PC-3 (cell line): ENCODE measurements at regions not wholly inside any gene's neighbourhood (a gene's known extent, or its start where the extent isn't known, plus 50 kb on each side); places are given as distances from the start of the nearest gene placed in this dataset.

ENCODE experiments used
- ATAC-seq: fragments of 200-7000 bp; cut with Tn5 transposase; 2 replicates; pipeline ENCODE4 v1.9.1; 2020; ENCODE audit warnings: mild to moderate bottlenecking, moderate library complexity
- BruUV-seq: library from RNA; stranded (reverse); fragments of 400-500 nt; replicated peaks from 2 replicates; lab custom pipeline; 2021; lab: Mats Ljungman, UMichigan
- CTCF ChIA-PET: fragments of 300-600 bp; sonication (Branson Sonifier 250); formaldehyde crosslinking; loops from one replicate; lab custom pipeline; 2022; ENCODE audit warnings: antibody characterized with exemption; lab: Charles Lee
- POLR2A ChIA-PET: fragments of 300-600 bp; sonication (Branson Sonifier 250); formaldehyde crosslinking; loops from one replicate; lab custom pipeline; 2022; ENCODE audit warnings: antibody characterized with exemption; ENCODE audit not compliant: unreplicated experiment; lab: Charles Lee
- DNase-seq: peaks from one replicate; pipeline ENCODE4 v3.0.0-alpha.2; 2015
- H2AFZ ChIP-seq: fragments of 300-600 bp; sonication (generic); 2 replicates; pipeline ENCODE4 v1.6.0; 2016; ENCODE audit warnings: antibody characterized with exemption, low read length
- H3F3A ChIP-seq: fragments of 300-600 bp; sonication (generic); one replicate; pipeline ENCODE4 v1.6.0; 2017; ENCODE audit warnings: antibody characterized with exemption, low read length, control low read depth, mild to moderate bottlenecking; ENCODE audit not compliant: unreplicated experiment
- H3K27ac ChIP-seq: fragments of 300-600 bp; sonication (generic); 2 replicates; pipeline ENCODE4 v1.5.1; 2016; ENCODE audit warnings: mild to moderate bottlenecking, low read length
- H3K27me3 ChIP-seq: fragments of 300-600 bp; sonication (generic); 2 replicates; pipeline ENCODE4 v1.6.1; 2016; ENCODE audit warnings: low read length, mixed read lengths
- H3K36me3 ChIP-seq: fragments of 300-600 bp; sonication (generic); 2 replicates; pipeline ENCODE4 v1.6.1; 2016; ENCODE audit warnings: low read depth, mixed run types, low read length, mixed read lengths
- H3K4me1 ChIP-seq: fragments of 300-600 bp; sonication (generic); 2 replicates; pipeline ENCODE4 v1.5.1; 2016; ENCODE audit warnings: low read length; ENCODE audit not compliant: insufficient read depth
- H3K4me2 ChIP-seq: fragments of 300-600 bp; sonication (generic); 2 replicates; pipeline ENCODE4 v1.6.0; 2016; ENCODE audit warnings: low read length
- H3K4me3 ChIP-seq: fragments of 300-600 bp; sonication (generic); 2 replicates; pipeline ENCODE4 v1.5.1; 2016; ENCODE audit warnings: mild to moderate bottlenecking, low read length, mixed read lengths
- H3K79me2 ChIP-seq: fragments of 300-600 bp; sonication (generic); 2 replicates; pipeline ENCODE4 v1.6.1; 2017; ENCODE audit warnings: low read length, mixed read lengths
- H3K9ac ChIP-seq: fragments of 300-600 bp; sonication (generic); 2 replicates; pipeline ENCODE4 v1.6.0; 2016; ENCODE audit warnings: mild to moderate bottlenecking, low read length
- H3K9me2 ChIP-seq: fragments of 300-600 bp; sonication (generic); replicated peaks from 2 replicates; pipeline ENCODE4 v1.6.1; 2016; ENCODE audit warnings: mixed run types, low read length, mixed read lengths
- H3K9me3 ChIP-seq: fragments of 300-600 bp; sonication (generic); 2 replicates; pipeline ENCODE4 v1.6.1; 2016; ENCODE audit warnings: low read length, mixed read lengths
- H4K20me1 ChIP-seq: fragments of 300-600 bp; sonication (generic); 2 replicates; pipeline ENCODE4 v1.6.1; 2016; ENCODE audit warnings: low read length, mixed read lengths
- EZH2 ChIP-seq: fragments of 300-600 bp; sonication (generic); IDR thresholded peaks from one replicate; pipeline ENCODE4 v1.6.1; 2017; ENCODE audit warnings: antibody characterized with exemption, mild to moderate bottlenecking, low read length; ENCODE audit not compliant: unreplicated experiment
- EZH2phosphoT487 ChIP-seq: fragments of 300-600 bp; sonication (generic); IDR thresholded peaks from 2 replicates; pipeline ENCODE4 v1.6.1; 2018; ENCODE audit warnings: mild to moderate bottlenecking, antibody characterized with exemption, low read length, borderline replicate concordance
- intact Hi-C: fragments of 100-400 bp; cut with micrococcal nuclease; formaldehyde crosslinking; loops from 2 replicates; pipeline ENCODE4 v1.9.0; 2023
- TF ChIP-seq, protein P1 (sequence below): fragments of 300-600 bp; sonication (generic); conservative IDR thresholded peaks from 2 replicates; pipeline ENCODE4 v1.5.1; 2017; ENCODE audit warnings: antibody characterized with exemption, low read depth, mild to moderate bottlenecking, low read length

DNA sequence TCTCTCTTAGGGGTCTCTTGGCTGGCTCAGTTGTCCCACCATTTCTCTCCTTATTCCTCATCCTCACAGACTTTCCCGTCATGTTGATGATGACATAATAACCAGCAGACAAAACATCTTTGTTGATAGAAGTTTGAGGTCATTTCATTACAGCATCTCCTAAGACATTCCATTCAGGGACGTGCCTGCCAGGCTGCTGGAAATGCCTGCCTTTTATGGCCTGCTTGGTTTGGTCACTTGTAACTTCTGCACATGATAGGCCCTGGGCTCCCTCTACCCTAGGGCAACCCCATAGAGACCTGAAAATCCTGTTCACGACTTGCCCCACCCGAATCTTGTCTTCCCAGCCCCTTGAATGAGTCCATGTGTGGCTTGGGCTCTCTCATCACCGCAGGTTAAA, 81.7 kb downstream of the SDC1 start:
- BruUV-seq = no TSS peak
- no peak overlapping the region for H3K27ac ChIP-seq
- CTCF ChIA-PET = no interaction called here
- TF ChIP-seq EZH2 (no peak), EZH2phosphoT487 (no peak)
- TF ChIP-seq, protein P1, sequence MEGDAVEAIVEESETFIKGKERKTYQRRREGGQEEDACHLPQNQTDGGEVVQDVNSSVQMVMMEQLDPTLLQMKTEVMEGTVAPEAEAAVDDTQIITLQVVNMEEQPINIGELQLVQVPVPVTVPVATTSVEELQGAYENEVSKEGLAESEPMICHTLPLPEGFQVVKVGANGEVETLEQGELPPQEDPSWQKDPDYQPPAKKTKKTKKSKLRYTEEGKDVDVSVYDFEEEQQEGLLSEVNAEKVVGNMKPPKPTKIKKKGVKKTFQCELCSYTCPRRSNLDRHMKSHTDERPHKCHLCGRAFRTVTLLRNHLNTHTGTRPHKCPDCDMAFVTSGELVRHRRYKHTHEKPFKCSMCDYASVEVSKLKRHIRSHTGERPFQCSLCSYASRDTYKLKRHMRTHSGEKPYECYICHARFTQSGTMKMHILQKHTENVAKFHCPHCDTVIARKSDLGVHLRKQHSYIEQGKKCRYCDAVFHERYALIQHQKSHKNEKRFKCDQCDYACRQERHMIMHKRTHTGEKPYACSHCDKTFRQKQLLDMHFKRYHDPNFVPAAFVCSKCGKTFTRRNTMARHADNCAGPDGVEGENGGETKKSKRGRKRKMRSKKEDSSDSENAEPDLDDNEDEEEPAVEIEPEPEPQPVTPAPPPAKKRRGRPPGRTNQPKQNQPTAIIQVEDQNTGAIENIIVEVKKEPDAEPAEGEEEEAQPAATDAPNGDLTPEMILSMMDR = no peak
- H3F3A ChIP-seq = no peaks in the 10 kb centered on the region
- POLR2A ChIA-PET = no interaction called here
- ATAC-seq (no peak), DNase-seq (peak; percentile 30)
- no peak overlapping the region for H3K4me3 ChIP-seq
- H3K27me3 ChIP-seq = no peaks in the 10 kb centered on the region
- H3K9me3 ChIP-seq = no peaks in the 10 kb centered on the region
- peaks cover 19% of the 10 kb centered on the region for H3K4me1 ChIP-seq
- no peak overlapping the region for H3K9ac ChIP-seq
- intact Hi-C loops = loop anchor here (5.0 kb wide), 1 partner anchor 39 kb away; no protein-coding TSS in a partner anchor
- H2AFZ ChIP-seq = no peak overlapping the region
- no peaks in the 10 kb centered on the region for H3K79me2 ChIP-seq
- no peaks in the 10 kb centered on the region for H3K9me2 ChIP-seq
- no peaks in the 10 kb centered on the region for H3K36me3 ChIP-seq
- no peak overlapping the region for H3K4me2 ChIP-seq
- H4K20me1 ChIP-seq = no peaks in the 10 kb centered on the region

DNA sequence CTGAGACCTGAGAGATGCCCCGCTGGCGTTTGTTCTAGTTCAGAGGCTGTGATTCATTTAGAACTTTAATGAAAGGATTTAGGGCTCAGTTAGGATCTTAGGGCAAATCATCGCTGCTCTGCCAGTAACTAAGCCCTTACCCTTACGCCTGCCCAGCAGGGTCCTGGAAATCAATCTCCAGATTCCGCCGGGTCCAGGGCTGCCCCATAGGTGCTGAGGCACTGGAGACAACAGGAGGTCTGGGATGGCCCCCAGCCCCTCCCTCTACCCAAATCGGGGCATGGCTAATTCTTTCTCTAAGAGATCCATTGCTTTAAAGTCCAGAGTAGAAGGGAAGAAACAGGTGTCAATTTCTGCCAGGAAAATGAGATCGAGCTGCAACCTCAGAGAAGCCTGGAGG, 83.1 kb downstream of the SDC1 start:
- TSS peak; percentile 80 for BruUV-seq

More for the DNA sequence above, 83.1 kb downstream of the SDC1 start:
- H3K9me3 ChIP-seq = no peaks in the 10 kb centered on the region
- ATAC-seq (peak; percentile 5; the same call in 1 of the 2 replicates), DNase-seq (no peak)
- H3K4me2 ChIP-seq = peak overlapping the region; percentile 47; the same call in 1 of the 2 replicates
- no peak overlapping the region for H3K4me3 ChIP-seq
- H3K36me3 ChIP-seq = no peaks in the 10 kb centered on the region
- no peaks in the 10 kb centered on the region for H4K20me1 ChIP-seq
- CTCF ChIA-PET = no interaction called here
- H3K4me1 ChIP-seq = peaks cover 19% of the 10 kb centered on the region
- POLR2A ChIA-PET = no interaction called here
- H3K9ac ChIP-seq = peak overlapping the region; percentile 39
- peak overlapping the region; percentile 65; the same call in 1 of the 2 replicates for H2AFZ ChIP-seq
- no peaks in the 10 kb centered on the region for H3K27me3 ChIP-seq
- intact Hi-C loops = loop anchor here (5.0 kb wide), 1 partner anchor 40 kb away; no protein-coding TSS in a partner anchor
- H3K79me2 ChIP-seq = no peaks in the 10 kb centered on the region
- no peaks in the 10 kb centered on the region for H3F3A ChIP-seq
- H3K9me2 ChIP-seq = no peaks in the 10 kb centered on the region
- TF ChIP-seq, protein P1 = no peak
- no peak for TF ChIP-seq EZH2
- no peak for TF ChIP-seq EZH2phosphoT487
- peak overlapping the region; percentile 76 for H3K27ac ChIP-seq
